Astrocyte of the cerebellum (primary cell): ENCODE measurements at regions not wholly inside any gene's neighbourhood (a gene's known extent, or its start where the extent isn't known, plus 50 kb on each side); places are given as distances from the start of the nearest gene placed in this dataset.
"Not testable (repeated sequence)": the region's sequence is repeated elsewhere in the genome, so short reads cannot be mapped to it uniquely, and the experiment has no call there.

ENCODE experiments used
- DNase-seq: peaks from one replicate; pipeline ENCODE4 v3.0.0-alpha.2; 2011; ENCODE audit warnings: low read depth
- H3K4me3 ChIP-seq: 2 replicates; pipeline ENCODE4 v1.5.1; 2011; ENCODE audit warnings: mild to moderate bottlenecking, low read depth, low read length, moderate library complexity
- CTCF ChIP-seq: IDR thresholded peaks from 2 replicates; pipeline ENCODE4 v1.5.1; 2012; ENCODE audit warnings: low read length, low read depth, moderate library complexity, mild to moderate bottlenecking; ENCODE audit errors: missing control alignments
- in situ Hi-C: cut with HindIII; loops from 2 replicates; pipeline ENCODE4 v1.10.0; 2017; ENCODE audit warnings: low sequenced_read_pairs

GRCh38 chrX:45992402-45993123 lies 552.7 kb downstream of the ZNF674 start:
- no peak overlapping the region for H3K4me3 ChIP-seq
- no peak for DNase-seq
- TF ChIP-seq CTCF = no peak
- in situ Hi-C loops = no loop called here

GRCh38 chrX:45986971-45987370 lies 558.2 kb downstream of the ZNF674 start:
- DNase-seq = no peak
- H3K4me3 ChIP-seq = no peak overlapping the region
- in situ Hi-C loops = no loop called here
- no peak for TF ChIP-seq CTCF

- DNase-seq = no peak
- H3K4me3 ChIP-seq = no peak overlapping the region
- no peak for TF ChIP-seq CTCF
- in situ Hi-C loops = no loop called here
Observed at GRCh38 chrX:45986081-45986480, 559.1 kb downstream of the ZNF674 start.

- H3K4me3 ChIP-seq, in situ Hi-C loops: not testable (repeated sequence)
Observed at GRCh38 chrX:45982958-45983727, 562.1 kb downstream of the ZNF674 start.

GRCh38 chrX:45980726-45981125 lies 564.5 kb downstream of the ZNF674 start:
- TF ChIP-seq CTCF = no peak
- H3K4me3 ChIP-seq = no peak overlapping the region
- DNase-seq = no peak
- in situ Hi-C loops = no loop called here

More at GRCh38 chrX:45982958-45983727, 562.1 kb downstream of the ZNF674 start:
- not testable (repeated sequence) for DNase-seq

- no peak for DNase-seq
- no peak overlapping the region for H3K4me3 ChIP-seq
- no peak for TF ChIP-seq CTCF
- in situ Hi-C loops = no loop called here
Observed at GRCh38 chrX:45975633-45976032, 569.6 kb downstream of the ZNF674 start.

- no peak for TF ChIP-seq CTCF
- no peak overlapping the region for H3K4me3 ChIP-seq
- in situ Hi-C loops = no loop called here
- no peak for DNase-seq
Observed at GRCh38 chrX:45972636-45973035, 572.6 kb downstream of the ZNF674 start.
